ENCODE measurements at regions not wholly inside any gene's neighbourhood (a gene's known extent, or its start where the extent isn't known, plus 50 kb on each side); places are given as distances from the start of the nearest gene placed in this dataset.
"Not testable (repeated sequence)": the region's sequence is repeated elsewhere in the genome, so short reads cannot be mapped to it uniquely, and the experiment has no call there.

DNA sequence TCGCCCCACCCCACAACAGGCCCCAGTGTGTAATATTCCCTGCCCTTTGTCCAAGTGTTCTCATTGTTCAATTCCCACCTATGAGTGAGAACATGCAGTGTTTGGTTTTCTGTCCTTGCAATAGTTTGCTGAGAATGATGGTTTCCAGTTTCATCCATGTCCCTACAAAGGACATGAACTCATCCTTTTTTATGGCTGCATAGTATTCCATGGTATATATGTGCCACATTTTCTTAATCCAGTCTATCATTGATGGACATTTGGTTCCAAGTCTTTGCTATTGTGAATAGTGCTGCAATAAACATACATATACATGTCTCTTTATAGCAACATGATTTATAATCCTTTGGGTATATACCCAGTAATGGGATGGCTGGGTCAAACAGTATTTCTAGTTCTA lies 132.7 kb downstream of the SNX10 start:
- in situ Hi-C loops (cut with HindIII; ENCODE audit: low sequenced_read_pairs): not testable (repeated sequence)

DNA sequence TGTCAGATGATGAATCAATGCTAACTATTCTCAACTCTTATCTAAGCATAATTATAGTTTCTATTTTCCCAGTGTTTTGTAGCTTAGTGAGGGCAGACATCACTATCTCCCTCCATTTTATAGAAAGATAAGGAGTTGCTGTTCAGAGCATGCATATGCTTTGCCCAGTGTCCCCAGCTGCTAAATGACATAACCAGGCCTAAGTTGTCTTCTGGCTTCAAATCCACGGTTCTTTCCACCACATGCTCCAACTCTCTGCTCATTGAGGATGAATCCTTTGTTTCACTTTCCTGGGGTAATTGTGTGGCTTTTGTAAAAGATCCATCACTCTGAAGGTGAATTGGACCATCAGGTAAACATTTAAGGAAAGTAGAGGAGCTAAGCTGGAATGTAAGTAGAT lies 134.0 kb downstream of the SNX10 start:
- in situ Hi-C loops (cut with HindIII; ENCODE audit: low sequenced_read_pairs): no loop called here

DNA sequence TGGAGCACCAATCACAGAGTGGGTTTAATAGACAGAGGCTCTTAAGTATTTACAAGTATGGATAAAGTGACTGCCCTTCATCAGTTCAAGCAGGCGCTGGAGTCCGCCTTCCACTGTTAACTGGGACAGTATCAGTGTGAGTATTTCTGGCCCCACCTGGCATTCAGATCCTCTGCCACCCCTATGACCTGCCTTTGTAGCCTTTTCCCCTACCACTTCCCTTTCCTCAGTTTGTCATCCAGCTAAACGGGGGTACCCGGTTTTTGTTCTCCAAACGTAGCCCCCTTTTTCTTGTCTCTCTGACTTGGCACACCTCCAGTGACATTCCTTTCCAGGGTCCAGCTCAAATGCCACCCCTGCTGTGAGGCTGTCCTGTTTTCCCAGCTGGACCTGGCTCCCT lies 134.4 kb downstream of the SNX10 start:
- in situ Hi-C loops (cut with HindIII; ENCODE audit: low sequenced_read_pairs): no loop called here

DNA sequence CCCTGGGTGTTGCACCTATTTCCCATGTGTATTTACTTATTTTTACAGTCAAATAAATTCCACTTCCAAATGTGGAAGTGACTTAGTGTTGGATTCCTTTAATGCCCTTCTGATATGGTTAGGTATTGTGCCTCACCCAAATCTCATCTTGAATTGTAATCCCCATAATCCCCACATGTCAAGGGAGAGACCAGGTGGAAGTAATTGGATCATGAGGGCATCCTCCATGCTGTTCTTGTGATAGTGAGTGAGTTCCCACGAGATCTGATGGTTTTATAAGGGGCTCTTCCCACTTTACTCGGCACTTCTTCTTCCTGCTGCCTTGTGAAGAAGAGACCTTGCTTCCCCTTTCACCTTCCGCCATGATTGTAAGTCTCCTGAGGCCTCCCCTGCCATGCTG lies 136.9 kb downstream of the SNX10 start:
- in situ Hi-C loops (cut with HindIII; ENCODE audit: low sequenced_read_pairs): no loop called here

- in situ Hi-C loops (cut with HindIII; ENCODE audit: low sequenced_read_pairs): no loop called here
These were observed 137.5 kb downstream of the SNX10 start for GRCh38 chr7:26429168-26429567.

DNA sequence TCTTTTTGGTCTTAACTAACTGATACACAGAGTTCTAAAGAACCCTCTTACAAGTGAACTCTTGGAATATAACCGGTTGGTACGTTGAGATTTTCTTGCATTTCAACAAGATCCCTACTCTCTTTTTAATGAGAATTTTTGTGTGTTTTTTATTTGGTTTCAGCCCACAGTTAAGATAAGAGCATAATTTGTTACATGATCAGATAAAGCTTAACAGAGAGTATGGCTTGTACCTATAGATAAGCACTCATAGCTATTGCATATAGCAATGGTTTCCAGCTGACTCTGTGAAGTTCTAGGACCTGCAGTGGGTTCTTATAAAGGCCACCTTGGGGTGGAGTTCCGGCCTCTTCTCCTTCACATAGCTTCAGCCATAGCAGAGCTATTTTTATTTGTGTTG lies 143.3 kb downstream of the SNX10 start:
- in situ Hi-C loops (cut with HindIII; ENCODE audit: low sequenced_read_pairs): no loop called here

DNA sequence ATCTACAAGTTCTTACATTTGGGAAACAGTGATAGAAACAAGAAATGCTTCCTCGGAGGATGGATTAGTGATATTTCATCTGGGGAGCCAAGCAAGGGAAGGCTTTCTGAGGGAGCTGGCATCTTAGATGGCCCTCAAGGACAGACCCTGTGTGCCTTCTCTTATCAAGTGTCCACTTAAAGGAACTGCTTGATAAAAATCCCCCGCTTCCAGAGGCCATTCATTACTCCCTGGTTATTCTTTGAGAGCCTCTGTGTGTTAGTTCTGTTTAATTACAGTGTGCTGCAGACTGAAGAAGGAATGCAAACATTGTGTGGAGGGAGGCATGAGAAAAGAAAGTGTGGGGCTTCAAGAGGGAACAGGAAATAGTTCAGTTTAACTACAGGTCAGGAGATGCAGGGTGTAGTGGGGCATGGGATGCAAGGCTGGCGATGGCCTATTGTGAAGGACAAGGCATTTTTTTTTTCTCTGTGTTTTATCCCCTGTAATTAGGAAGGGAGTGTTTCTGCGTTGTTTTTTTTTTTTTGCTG lies 145.4 kb downstream of the SNX10 start:
- in situ Hi-C loops (cut with HindIII; ENCODE audit: low sequenced_read_pairs): no loop called here

DNA sequence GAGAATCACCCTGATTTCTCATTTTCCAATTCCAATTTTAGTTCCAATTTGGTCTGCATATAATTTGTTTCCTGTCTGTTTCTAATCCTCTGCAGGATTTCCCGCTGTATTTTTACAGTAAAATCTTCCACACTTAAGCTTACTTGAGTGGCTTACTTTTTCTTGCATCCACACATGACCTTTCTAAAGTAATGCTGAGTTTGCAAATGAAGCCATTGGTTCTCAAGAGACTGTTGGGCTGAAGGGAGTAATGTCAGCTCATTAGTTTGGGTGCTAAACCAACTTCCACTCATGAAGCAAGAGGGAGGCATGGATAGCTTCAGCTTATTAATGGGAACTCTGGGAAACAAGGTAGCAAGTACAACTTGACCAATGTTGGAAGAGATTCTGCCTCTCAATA lies 146.4 kb downstream of the SNX10 start:
- in situ Hi-C loops (cut with HindIII; ENCODE audit: low sequenced_read_pairs): no loop called here

DNA sequence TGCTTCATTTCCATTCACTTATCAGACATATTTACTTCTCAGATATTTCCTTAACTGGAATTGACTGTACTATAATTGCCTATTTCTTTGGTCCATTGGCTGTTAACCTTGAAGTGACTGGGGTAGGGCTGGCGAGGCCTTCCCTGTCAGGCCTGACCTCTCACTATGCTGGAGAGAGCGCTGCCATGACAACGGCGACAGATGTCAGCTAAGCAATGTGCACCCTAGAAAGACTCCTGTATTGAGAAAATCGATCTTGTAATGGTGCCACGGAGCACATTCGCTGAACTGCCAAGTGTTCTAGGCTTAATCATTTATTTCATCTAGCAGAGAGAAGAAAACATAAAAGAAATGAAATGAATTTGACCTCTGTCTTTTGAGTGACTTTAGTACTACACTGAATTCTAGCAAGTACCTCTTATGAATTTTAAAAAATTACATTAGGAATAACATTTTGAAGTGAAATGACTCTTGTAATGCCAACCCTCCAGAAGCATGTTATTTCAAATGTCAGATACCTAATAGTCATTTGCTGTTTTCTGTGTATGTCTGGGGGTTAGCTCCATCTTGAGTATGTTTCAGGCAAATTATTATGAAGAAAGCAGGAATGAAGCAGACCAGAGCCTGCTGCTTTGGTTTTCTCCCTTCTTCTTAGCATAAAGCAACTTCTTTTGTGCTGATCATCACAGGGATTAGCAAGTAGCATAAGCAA lies 148.0 kb downstream of the SNX10 start:
- in situ Hi-C loops (cut with HindIII; ENCODE audit: low sequenced_read_pairs): no loop called here

DNA sequence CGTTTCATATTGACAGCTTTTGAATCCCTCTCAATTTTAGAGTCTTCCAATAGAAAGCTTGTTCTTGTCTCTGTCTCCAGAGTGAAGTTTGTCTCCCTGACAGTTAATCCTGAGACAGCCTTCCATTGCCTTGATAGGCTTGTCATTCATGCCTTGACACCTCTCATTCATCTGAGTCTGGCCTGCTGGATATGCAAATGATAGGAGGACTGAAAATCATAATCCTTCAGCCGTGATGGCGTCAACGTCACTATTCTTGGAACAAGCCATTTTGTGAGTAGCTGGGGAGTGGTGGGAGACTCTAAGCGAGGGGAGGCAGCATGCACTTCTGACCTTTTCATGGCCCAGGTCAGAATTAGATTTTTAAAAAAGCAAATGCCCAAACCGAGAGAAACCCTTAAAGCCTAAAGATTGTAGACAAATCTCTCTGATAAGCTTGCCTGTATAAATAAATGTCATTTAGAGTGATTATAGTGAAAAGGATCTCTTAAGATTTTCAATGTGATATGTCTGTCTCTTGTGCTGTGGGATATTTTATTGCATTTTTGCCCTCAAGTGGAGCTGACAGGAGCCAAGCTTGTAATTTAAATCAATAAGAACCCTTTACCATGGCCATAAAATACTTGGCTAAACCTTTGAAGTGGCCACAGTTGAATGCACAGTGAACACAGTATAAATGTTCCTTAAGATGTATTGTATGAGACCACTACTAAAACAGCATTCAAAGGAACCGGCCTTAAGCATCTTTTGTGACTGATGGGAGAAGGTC lies 148.8 kb downstream of the SNX10 start:
- in situ Hi-C loops (cut with HindIII; ENCODE audit: low sequenced_read_pairs): no loop called here

DNA sequence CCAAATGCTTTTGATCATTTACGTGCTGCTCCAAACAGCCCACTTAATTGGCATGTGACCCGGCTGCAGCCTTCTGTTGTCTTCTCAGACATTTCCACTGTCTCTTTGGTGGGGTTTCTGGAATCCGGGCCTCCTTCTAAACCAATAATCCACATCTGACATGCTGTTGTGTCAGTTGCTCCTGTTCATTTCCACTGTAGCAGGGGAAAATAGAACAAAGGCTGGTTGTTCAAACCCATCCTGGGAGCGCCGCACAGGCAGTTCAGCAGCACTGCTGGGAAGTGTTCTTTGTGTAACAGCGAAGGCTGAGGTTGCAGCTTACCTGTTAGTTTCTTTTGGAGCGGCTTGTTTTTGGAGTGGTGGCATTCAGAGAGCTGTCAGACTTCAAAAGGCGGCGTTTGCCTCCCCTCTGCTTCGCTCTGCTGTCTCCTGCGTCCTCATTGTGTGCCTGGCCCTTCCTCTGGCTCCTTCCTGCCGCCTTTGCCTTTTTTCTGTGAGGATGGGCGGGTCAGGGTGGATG lies 149.4 kb downstream of the SNX10 start:
- in situ Hi-C loops (cut with HindIII; ENCODE audit: low sequenced_read_pairs): no loop called here

- in situ Hi-C loops (cut with HindIII; ENCODE audit: low sequenced_read_pairs): no loop called here
These were observed 150.1 kb downstream of the SNX10 start for GRCh38 chr7:26441611-26442277.

DNA sequence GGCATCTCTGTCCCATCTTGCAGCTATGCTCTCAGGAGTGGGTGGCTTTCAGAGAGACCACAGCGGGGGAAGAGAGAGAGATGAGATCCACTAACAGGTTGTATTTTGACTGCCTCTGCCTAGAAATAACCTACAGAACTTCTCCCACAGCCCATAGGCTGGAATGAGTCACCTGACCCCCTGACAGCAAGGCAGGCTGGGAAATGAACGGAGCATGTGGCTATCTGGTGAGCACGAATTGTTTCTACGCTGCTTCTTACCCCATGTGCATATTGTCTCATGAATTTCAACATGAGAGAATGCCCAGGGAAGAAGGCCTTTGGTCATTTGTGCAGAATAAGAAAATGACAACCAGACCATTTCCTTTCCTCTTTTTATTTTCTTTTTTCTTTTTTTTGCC lies 151.3 kb downstream of the SNX10 start:
- in situ Hi-C loops (cut with HindIII; ENCODE audit: low sequenced_read_pairs): no loop called here

GRCh38 chr7:26443751-26444150 lies 152.1 kb downstream of the SNX10 start:
- in situ Hi-C loops (cut with HindIII; ENCODE audit: low sequenced_read_pairs): no loop called here

DNA sequence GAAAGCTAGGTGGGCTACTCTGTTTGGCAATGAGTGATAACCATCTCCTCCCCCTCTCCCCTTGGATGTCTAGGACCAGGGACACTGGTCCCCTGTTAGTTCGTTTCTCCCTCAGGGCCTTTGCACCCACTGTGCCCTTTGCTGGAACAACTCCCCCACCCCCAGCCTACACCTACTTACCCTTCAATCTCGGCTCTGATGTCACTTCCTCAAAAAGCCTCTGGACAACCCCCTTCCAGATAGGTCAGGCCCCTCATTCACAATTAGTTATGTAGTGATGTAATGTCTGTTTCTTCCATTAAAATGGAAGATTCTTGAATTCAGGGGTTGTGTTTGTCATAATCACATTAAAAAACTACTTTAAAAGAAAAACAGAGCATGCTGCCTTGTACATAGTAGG lies 152.9 kb downstream of the SNX10 start:
- in situ Hi-C loops (cut with HindIII; ENCODE audit: low sequenced_read_pairs): no loop called here

- in situ Hi-C loops (cut with HindIII; ENCODE audit: low sequenced_read_pairs): no loop called here
These were observed 155.5 kb downstream of the SNX10 start for GRCh38 chr7:26447116-26447515.

DNA sequence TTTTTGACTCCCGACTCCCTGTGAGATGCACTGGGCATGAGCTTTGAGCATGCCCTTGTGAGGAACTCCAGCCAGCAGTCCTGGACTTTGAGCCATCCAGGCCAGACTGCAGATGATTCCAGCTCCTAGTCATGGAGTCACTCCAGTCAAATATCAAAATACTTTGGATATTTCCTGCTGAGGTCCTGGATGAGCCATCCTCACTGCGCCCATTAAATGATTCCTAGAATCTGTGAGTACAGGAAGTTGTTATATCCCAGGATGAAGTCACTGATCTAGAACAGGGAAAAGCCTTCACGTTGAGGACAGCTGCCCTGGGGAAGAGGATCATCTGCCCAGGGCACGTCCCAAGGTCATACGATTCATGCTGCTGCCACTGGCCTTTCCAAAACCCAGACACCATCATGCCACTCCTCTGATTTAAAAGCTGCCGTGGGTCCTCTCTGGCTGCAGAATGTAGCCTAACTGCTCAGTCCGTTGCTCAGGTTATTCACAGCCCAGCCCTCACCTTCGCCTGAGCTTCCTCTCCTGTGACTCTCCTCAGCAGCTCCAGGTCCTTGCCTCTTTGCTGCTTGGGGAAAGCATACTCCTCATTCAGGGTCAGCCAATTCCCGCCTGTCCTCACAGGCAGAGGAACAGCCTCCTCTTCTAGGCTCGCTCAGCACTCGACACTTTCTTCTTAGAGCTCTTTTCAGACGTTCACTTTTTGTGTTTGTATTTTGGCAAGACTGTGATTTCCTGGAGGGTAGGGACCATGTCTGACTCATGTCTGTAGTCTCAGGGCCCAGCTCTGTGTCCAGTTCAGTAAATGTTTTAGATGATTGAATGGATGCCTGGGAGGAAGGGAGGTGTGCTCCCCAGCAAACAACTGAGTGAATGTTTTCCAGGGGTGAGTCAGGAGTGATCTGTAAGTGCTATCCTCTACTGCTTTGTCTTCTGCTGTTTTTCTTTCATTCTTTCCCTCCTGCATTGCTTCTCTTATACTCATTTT lies 157.8 kb downstream of the SNX10 start:
- in situ Hi-C loops (cut with HindIII; ENCODE audit: low sequenced_read_pairs): loop anchor here (5.0 kb wide), 1 partner anchor 43 kb away; no protein-coding TSS in a partner anchor

- in situ Hi-C loops (cut with HindIII; ENCODE audit: low sequenced_read_pairs): loop anchor here (5.0 kb wide), 1 partner anchor 40 kb away; no protein-coding TSS in a partner anchor
These were observed 160.3 kb downstream of the SNX10 start for GRCh38 chr7:26451997-26452396.

GRCh38 chr7:26454180-26454579 lies 162.5 kb downstream of the SNX10 start:
- in situ Hi-C loops (cut with HindIII; ENCODE audit: low sequenced_read_pairs): loop anchor here (5.0 kb wide), 1 partner anchor 38 kb away; no protein-coding TSS in a partner anchor

DNA sequence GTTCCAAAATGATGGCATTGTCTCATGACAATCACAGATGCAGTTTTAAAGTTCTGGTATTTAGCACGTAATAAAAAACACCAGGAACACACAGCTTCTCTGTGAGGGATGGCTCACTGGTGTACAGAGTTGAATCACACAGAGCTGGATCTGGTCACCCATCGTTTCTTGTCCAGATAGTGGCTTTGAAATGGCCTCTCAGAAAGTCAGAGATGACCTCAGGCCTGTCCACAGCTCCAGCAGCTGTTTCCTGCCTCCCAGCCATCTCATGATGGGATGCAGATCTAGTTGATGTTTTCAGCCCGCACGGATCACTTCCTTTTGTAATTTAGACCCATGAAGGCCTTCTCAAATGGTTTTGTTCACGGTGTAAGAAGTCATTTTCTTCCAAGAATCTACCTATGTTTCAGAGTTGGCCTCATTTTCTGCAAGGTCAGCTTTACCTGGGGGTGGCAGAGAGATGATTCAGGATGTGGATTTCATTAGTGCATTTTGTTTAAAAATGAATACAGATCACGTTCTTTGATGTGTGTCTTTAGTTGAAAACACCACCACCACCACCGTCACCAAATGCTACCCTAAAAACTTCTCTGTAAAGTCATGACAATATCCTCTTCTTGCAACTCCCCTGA lies 166.2 kb downstream of the SNX10 start:
- in situ Hi-C loops (cut with HindIII; ENCODE audit: low sequenced_read_pairs): no loop called here

All from DLD1 (cell line).